ENCODE measurements at regions not wholly inside any gene's neighbourhood (a gene's known extent, or its start where the extent isn't known, plus 50 kb on each side); places are given as distances from the start of the nearest gene placed in this dataset.
"Not testable (repeated sequence)": the region's sequence is repeated elsewhere in the genome, so short reads cannot be mapped to it uniquely, and the experiment has no call there.

GRCh38 chr21:10425856-10426255 lies 95.5 kb upstream of the TPTE start:
- H3K27ac ChIP-seq = no peak overlapping the region
- H3K4me3 ChIP-seq = no peak overlapping the region
- H3K4me1 ChIP-seq = no peaks in the 10 kb centered on the region
- peaks cover 0 to 43% (median 0%) of the 10 kb centered on the region in 4 donors for H3K9me3 ChIP-seq
- DNase-seq = no peak
- no peaks in the 10 kb centered on the region for H3K27me3 ChIP-seq
- TF ChIP-seq POLR2AphosphoS5 (IDR thresholded peaks at IDR 0.05) (no peak), POLR2A (IDR thresholded peaks at IDR 0.05) (no peak), EP300 (IDR thresholded peaks at IDR 0.05) (no peak)
- TF ChIP-seq, protein P1, sequence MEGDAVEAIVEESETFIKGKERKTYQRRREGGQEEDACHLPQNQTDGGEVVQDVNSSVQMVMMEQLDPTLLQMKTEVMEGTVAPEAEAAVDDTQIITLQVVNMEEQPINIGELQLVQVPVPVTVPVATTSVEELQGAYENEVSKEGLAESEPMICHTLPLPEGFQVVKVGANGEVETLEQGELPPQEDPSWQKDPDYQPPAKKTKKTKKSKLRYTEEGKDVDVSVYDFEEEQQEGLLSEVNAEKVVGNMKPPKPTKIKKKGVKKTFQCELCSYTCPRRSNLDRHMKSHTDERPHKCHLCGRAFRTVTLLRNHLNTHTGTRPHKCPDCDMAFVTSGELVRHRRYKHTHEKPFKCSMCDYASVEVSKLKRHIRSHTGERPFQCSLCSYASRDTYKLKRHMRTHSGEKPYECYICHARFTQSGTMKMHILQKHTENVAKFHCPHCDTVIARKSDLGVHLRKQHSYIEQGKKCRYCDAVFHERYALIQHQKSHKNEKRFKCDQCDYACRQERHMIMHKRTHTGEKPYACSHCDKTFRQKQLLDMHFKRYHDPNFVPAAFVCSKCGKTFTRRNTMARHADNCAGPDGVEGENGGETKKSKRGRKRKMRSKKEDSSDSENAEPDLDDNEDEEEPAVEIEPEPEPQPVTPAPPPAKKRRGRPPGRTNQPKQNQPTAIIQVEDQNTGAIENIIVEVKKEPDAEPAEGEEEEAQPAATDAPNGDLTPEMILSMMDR (IDR thresholded peaks at IDR 0.05) = no peak
- no peaks in the 10 kb centered on the region for H3K36me3 ChIP-seq
- WGBS, 2 donors = 70 to 71% methylated on average over 3 of the region's 3 CpGs
- intact Hi-C loops (cut with DNase I) = no loop called here

DNA sequence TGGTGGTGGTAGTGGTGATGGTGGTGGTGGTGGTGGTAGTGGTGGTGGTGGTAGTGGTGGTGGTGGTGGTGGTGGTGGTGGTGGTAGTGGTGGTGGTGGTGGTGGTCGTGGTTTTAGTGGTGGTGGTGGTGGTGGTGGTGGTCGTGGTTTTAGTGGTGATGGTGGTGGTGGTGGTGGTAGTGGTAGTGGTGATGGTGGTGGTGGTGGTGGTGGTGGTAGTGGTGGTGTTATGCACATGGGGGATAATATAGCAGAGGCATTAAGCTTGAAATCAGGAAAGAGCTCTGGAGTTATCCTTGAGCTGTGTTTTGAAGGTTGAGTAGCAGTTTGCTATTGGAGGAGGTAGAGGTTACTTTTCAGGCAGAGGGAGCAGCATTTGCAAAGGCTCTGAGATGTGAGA lies 94.6 kb upstream of the TPTE start:
- H3K27ac ChIP-seq; H3K36me3 ChIP-seq; H3K4me3 ChIP-seq; H3K27me3 ChIP-seq; intact Hi-C loops (cut with DNase I); H3K4me1 ChIP-seq; DNase-seq: not testable (repeated sequence)
- WGBS, 2 donors = 44 to 80% methylated on average over 2 of the region's 2 CpGs
- H3K9me3 ChIP-seq = peaks cover 0 to 46% (median 0%) of the 10 kb centered on the region in 4 donors

- peak; percentile 67 for DNase-seq
- H3K27ac ChIP-seq; H3K4me3 ChIP-seq; H3K4me1 ChIP-seq; intact Hi-C loops (cut with DNase I); H3K27me3 ChIP-seq; H3K36me3 ChIP-seq: not testable (repeated sequence)
- 69 to 70% methylated on average over 6 of the region's 6 CpGs for WGBS, 2 donors
- H3K9me3 ChIP-seq = peaks cover 0 to 47% (median under 1%) of the 10 kb centered on the region in 4 donors
Measured at GRCh38 chr21:10427277-10427676, 94.1 kb upstream of the TPTE start.

DNA sequence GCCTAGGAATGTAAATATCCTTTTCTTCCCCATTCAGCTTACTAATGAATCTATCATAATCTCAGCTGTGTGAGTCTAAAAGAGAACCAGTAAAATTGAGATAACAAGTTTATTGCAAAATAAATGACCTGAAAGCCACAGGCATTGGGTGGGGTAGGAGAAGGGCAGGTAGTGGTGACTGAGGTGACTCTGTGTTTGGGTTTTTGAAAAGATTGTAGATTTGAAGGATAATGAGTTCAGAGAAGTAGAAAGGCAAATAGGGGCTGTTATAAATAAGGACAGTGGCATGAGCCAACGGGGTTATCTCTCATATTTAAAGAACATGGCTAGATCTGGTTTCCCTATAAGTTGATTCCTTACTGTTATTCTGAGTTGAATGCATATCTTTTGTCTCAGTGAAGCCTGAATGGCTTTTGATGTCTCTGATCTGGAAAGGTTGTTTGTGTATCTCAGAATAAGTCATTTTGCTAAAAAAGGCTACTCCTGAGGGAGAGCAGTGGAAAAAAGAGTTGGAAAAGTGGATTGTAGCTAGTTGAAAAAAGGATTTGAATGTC lies 92.3 kb upstream of the TPTE start:
- peaks cover 0 to 49% (median 3%) of the 10 kb centered on the region in 4 donors for H3K9me3 ChIP-seq
- H3K36me3 ChIP-seq; H3K27me3 ChIP-seq; H3K27ac ChIP-seq; H3K4me1 ChIP-seq; DNase-seq; H3K4me3 ChIP-seq; intact Hi-C loops (cut with DNase I): not testable (repeated sequence)
- WGBS, 2 donors = 11 to 25% methylated on average over 1 of the region's 1 CpG

- Histone ChIP-seq H3K4me3 (no peak overlapping the region), H3K4me1 (no peaks in the 10 kb centered on the region), H3K36me3 (no peaks in the 10 kb centered on the region), H3K27ac (no peak overlapping the region), H3K27me3 (no peaks in the 10 kb centered on the region), H3K9me3 (peaks cover 0 to 45% (median 3%) of the 10 kb centered on the region in 4 donors)
- 58 to 66% methylated on average over 1 of the region's 1 CpG for WGBS, 2 donors
- no peak for DNase-seq
- TF ChIP-seq POLR2AphosphoS5 (IDR thresholded peaks at IDR 0.05) = no peak
- TF ChIP-seq POLR2A (IDR thresholded peaks at IDR 0.05) = no peak
- TF ChIP-seq, protein P1 (IDR thresholded peaks at IDR 0.05) = no peak
- TF ChIP-seq EP300 (IDR thresholded peaks at IDR 0.05) = no peak
- intact Hi-C loops (cut with DNase I) = no loop called here
Measured at GRCh38 chr21:10430005-10430404, 91.4 kb upstream of the TPTE start.

- 67 to 71% methylated on average over 6 of the region's 6 CpGs for WGBS, 2 donors
- H3K36me3 ChIP-seq; H3K4me3 ChIP-seq; H3K4me1 ChIP-seq; DNase-seq; intact Hi-C loops (cut with DNase I); H3K27ac ChIP-seq; H3K27me3 ChIP-seq: not testable (repeated sequence)
- peaks cover 0 to 40% (median 4%) of the 10 kb centered on the region in 4 donors for H3K9me3 ChIP-seq
- TF ChIP-seq, protein P1 (IDR thresholded peaks at IDR 0.05) = peak in 1 of 4 experiments; percentile 15
Measured at GRCh38 chr21:10431995-10432394, 89.4 kb upstream of the TPTE start.

DNA sequence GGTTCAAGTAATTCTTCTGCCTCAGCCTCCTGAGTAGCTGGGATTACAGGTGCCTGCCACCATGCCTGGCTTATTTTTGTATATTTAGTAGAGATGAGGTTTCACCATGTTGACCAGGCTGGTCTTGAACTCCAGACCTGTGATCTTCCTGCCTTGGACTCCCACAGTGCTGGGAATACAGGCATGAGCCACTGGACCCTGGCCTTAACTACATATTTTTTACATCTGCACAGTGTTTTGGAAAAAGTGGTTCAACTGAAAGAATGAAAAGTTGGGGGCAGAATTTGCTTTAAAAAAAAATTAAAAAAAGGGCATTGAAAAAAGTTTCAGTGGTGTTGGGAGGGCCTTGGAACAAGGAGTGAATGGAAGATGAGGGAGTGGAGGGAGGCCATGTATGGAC lies 88.9 kb upstream of the TPTE start:
- H3K27ac ChIP-seq; H3K4me1 ChIP-seq; H3K27me3 ChIP-seq; intact Hi-C loops (cut with DNase I); H3K36me3 ChIP-seq; DNase-seq; H3K4me3 ChIP-seq: not testable (repeated sequence)
- H3K9me3 ChIP-seq = peaks cover 0 to 38% (median 4%) of the 10 kb centered on the region in 4 donors

GRCh38 chr21:10437977-10438376 lies 83.4 kb upstream of the TPTE start:
- H3K27me3 ChIP-seq; intact Hi-C loops (cut with DNase I); H3K4me3 ChIP-seq; H3K4me1 ChIP-seq; DNase-seq; H3K27ac ChIP-seq; H3K36me3 ChIP-seq: not testable (repeated sequence)
- 61% methylated on average over 4 of the region's 4 CpGs for WGBS, 2 donors
- H3K9me3 ChIP-seq = peaks cover 0 to 19% (median 8%) of the 10 kb centered on the region in 4 donors

DNA sequence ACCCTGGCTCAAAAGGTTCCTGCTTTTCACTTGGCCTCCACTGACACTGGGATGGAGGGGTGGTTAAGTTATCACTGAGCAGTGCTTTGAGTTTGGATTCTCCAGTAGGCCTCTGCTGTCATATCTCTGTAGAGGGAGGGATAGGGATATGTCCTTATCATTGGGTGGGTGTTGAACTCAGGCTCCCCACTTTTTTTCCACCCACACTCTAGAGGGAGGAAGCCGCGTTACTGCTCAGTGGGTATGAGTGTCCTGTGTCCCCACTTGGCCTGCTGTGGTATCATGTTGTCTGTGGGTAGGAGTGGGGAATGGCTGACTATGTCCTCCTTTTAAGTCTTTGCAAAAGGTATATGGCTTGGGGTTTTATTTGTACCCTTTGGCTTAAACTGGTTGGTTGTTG lies 80.7 kb upstream of the TPTE start:
- H3K27me3 ChIP-seq; H3K4me1 ChIP-seq; DNase-seq; H3K36me3 ChIP-seq; H3K27ac ChIP-seq; intact Hi-C loops (cut with DNase I); H3K4me3 ChIP-seq: not testable (repeated sequence)
- peaks cover 0 to 19% (median 8%) of the 10 kb centered on the region in 4 donors for H3K9me3 ChIP-seq
- WGBS, 2 donors = 85 to 91% methylated on average over 2 of the region's 2 CpGs

DNA sequence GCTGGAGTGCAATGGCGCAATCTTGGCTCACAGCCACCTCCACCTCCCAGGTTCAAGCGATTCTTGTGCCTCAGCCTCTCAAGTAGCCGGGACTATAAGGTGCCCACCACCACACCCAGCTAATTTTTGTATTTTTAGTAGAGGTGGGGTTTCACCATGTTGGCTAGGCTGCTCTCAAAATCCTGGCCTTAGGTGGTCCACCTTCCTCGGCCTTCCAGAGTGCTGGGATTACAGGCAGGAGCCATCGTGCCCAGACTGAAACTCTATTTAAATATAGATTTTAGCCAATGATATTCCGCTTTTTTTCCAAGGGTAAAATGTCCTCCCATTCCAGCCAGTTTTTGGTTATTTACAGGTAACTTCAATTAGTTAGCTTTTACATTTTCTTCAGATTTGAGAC lies 79.4 kb upstream of the TPTE start:
- H3K27me3 ChIP-seq; intact Hi-C loops (cut with DNase I); H3K27ac ChIP-seq; H3K4me1 ChIP-seq; H3K36me3 ChIP-seq; H3K4me3 ChIP-seq; DNase-seq: not testable (repeated sequence)
- H3K9me3 ChIP-seq = peaks cover 0 to 19% (median 6%) of the 10 kb centered on the region in 4 donors
- 72 to 77% methylated on average over 6 of the region's 6 CpGs for WGBS, 2 donors

All from sigmoid colon (tissue), 6 donors.